IMR-90 (cell line): ENCODE measurements at regions not wholly inside any gene's neighbourhood (a gene's known extent, or its start where the extent isn't known, plus 50 kb on each side); places are given as distances from the start of the nearest gene placed in this dataset.

Experiments used
- ATAC-seq: fragments of 200-7000 bp; cut with Tn5 transposase; 2 replicates; pipeline ENCODE4 v1.9.1; 2020; ENCODE audit warnings: low read depth, mild to moderate bottlenecking, moderate library complexity
- BruUV-seq: library from RNA; stranded (reverse); fragments of 400-500 nt; replicated peaks from 2 replicates; lab custom pipeline; 2021; lab: Mats Ljungman, UMichigan
- CTCF ChIA-PET: fragments of 300-600 bp; formaldehyde crosslinking; extraction: SDS; loops from one replicate; lab custom pipeline; 2021; ENCODE audit warnings: antibody characterized with exemption; lab: Yijun Ruan, JAX
- POLR2A ChIA-PET: fragments of 300-600 bp; sonication (Branson Sonifier 250); formaldehyde crosslinking; loops from one replicate; lab custom pipeline; 2022; ENCODE audit warnings: antibody characterized with exemption; ENCODE audit not compliant: unreplicated experiment; lab: Charles Lee
- DNase-seq: peaks from one replicate; pipeline ENCODE4 v3.0.0; 2013
- H2AFZ ChIP-seq: replicated peaks from 2 replicates; pipeline ENCODE3; 2013; ENCODE audit warnings: low read length, mild to moderate bottlenecking; ENCODE audit not compliant: poor library complexity
- H2AK5ac ChIP-seq: 2 replicates; pipeline ENCODE4 v1.6.1; 2013; ENCODE audit warnings: low read depth, low read length, inconsistent platforms
- H2AK9ac ChIP-seq: replicated peaks from 2 replicates; pipeline ENCODE3; 2013; ENCODE audit warnings: mild to moderate bottlenecking, low read depth, low read length, moderate library complexity; ENCODE audit not compliant: poor library complexity
- H2BK120ac ChIP-seq: 2 replicates; pipeline ENCODE4 v1.6.1; 2013; ENCODE audit warnings: low read depth, low read length, inconsistent platforms
- H2BK15ac ChIP-seq: 3 replicates; pipeline ENCODE4 v1.6.1; 2013; ENCODE audit warnings: low read depth, low read length, inconsistent platforms
- H2BK20ac ChIP-seq: 2 replicates; pipeline ENCODE4 v1.6.1; 2013; ENCODE audit warnings: low read depth, mild to moderate bottlenecking, inconsistent platforms, low read length, moderate library complexity
- H2BK5ac ChIP-seq: 2 replicates; pipeline ENCODE4 v1.6.1; 2013; ENCODE audit warnings: mild to moderate bottlenecking, low read depth, low read length, inconsistent platforms; ENCODE audit not compliant: poor library complexity, severe bottlenecking
- H3K14ac ChIP-seq: replicated peaks from 2 replicates; pipeline ENCODE4 v1.6.1; 2013; ENCODE audit warnings: low read depth, low read length, inconsistent platforms
- H3K18ac ChIP-seq: 2 replicates; pipeline ENCODE4 v1.6.1; 2013; ENCODE audit warnings: low read depth, low read length, control low read depth
- H3K23ac ChIP-seq: 2 replicates; pipeline ENCODE4 v1.6.1; 2013; ENCODE audit warnings: low read depth, low read length, inconsistent platforms
- H3K27ac ChIP-seq: 2 replicates; pipeline ENCODE4 v1.5.1; 2013; ENCODE audit warnings: mild to moderate bottlenecking, control low read depth, low read length; ENCODE audit not compliant: insufficient read depth
- H3K27me3 ChIP-seq: 2 replicates; pipeline ENCODE4 v1.6.1; 2013; ENCODE audit warnings: low read length; ENCODE audit not compliant: control insufficient read depth, insufficient read depth
- H3K36me3 ChIP-seq: 2 replicates; pipeline ENCODE4 v1.6.1; 2013; ENCODE audit warnings: low read length, mixed read lengths; ENCODE audit not compliant: control insufficient read depth, insufficient read depth
- H3K4ac ChIP-seq: 2 replicates; pipeline ENCODE4 v1.6.1; 2013; ENCODE audit warnings: low read depth, low read length, inconsistent platforms
- H3K4me1 ChIP-seq: 2 replicates; pipeline ENCODE4 v1.6.1; 2013; ENCODE audit warnings: low read length, mixed read lengths; ENCODE audit not compliant: control insufficient read depth, insufficient read depth
- H3K4me2 ChIP-seq: 2 replicates; pipeline ENCODE4 v1.6.1; 2013; ENCODE audit warnings: low read depth, mild to moderate bottlenecking, control low read depth, low read length, moderate library complexity
- H3K4me3 ChIP-seq: 2 replicates; pipeline ENCODE4 v1.5.1; 2013; ENCODE audit warnings: low read depth, mild to moderate bottlenecking, control low read depth, low read length, moderate library complexity; ENCODE audit not compliant: insufficient read depth
- H3K56ac ChIP-seq: 2 replicates; pipeline ENCODE4 v1.6.1; 2013; ENCODE audit warnings: low read length, inconsistent platforms; ENCODE audit not compliant: insufficient read depth; ENCODE audit errors: extremely low read depth
- H3K79me1 ChIP-seq, 2 experiments: 2 replicates each; pipeline ENCODE4 v1.6.1; 2013; ENCODE audit warnings: low read length in 2 of 2, inconsistent platforms in 1 of 2, low read depth in 1 of 2
- H3K9ac ChIP-seq: 2 replicates; pipeline ENCODE4 v1.6.1; 2013; ENCODE audit warnings: low read depth, low read length, control low read depth
- H3K9me1 ChIP-seq: 2 replicates; pipeline ENCODE4 v1.6.1; 2013; ENCODE audit warnings: low read length, inconsistent platforms; ENCODE audit not compliant: insufficient read depth
- H3K9me3 ChIP-seq: 2 replicates; pipeline ENCODE4 v1.6.1; 2013; ENCODE audit warnings: low read length; ENCODE audit not compliant: control insufficient read depth, insufficient read depth
- H4K20me1 ChIP-seq: 2 replicates; pipeline ENCODE4 v1.6.1; 2013; ENCODE audit warnings: low read length, inconsistent platforms; ENCODE audit not compliant: insufficient read depth
- H4K5ac ChIP-seq: 2 replicates; pipeline ENCODE4 v1.6.1; 2013; ENCODE audit warnings: mild to moderate bottlenecking, low read depth, low read length, control low read depth
- H4K8ac ChIP-seq, 2 experiments: 2 replicates each; pipeline ENCODE4 v1.6.1; 2013; ENCODE audit warnings: low read depth in 2 of 2, low read length in 2 of 2, control low read depth in 1 of 2, inconsistent platforms in 1 of 2
- H4K91ac ChIP-seq: 2 replicates; pipeline ENCODE4 v1.6.1; 2013; ENCODE audit warnings: low read depth, low read length, inconsistent platforms; ENCODE audit not compliant: insufficient read depth
- BHLHE40 ChIP-seq: fragments of 150-350 bp; IDR thresholded peaks from 2 replicates; pipeline ENCODE4 v1.6.1; 2016; ENCODE audit warnings: mild to moderate bottlenecking, low read depth, low read length
- CEBPB ChIP-seq: IDR thresholded peaks from 2 replicates; pipeline ENCODE4 v1.6.1; 2012; ENCODE audit warnings: low read depth, low read length, improper control_type of control experiment
- CHD1 ChIP-seq: IDR thresholded peaks from 2 replicates; pipeline ENCODE4 v1.6.1; 2012; ENCODE audit warnings: low read depth, low read length, improper control_type of control experiment
- CTCF ChIP-seq: conservative IDR thresholded peaks from 2 replicates; pipeline ENCODE4 v1.5.1; 2012; ENCODE audit warnings: mild to moderate bottlenecking, low read depth, low read length, improper control_type of control experiment
- ELK1 ChIP-seq: fragments of 150-350 bp; IDR thresholded peaks from 2 replicates; pipeline ENCODE4 v1.6.1; 2016; ENCODE audit warnings: low read depth, mild to moderate bottlenecking, low read length, moderate library complexity, borderline replicate concordance
- FOS ChIP-seq: fragments of 150-350 bp; IDR thresholded peaks from 2 replicates; pipeline ENCODE4 v1.6.1; 2016; ENCODE audit warnings: low read depth, low read length
- MAFK ChIP-seq: IDR thresholded peaks from 2 replicates; pipeline ENCODE4 v1.6.1; 2012; ENCODE audit warnings: low read depth, low read length, improper control_type of control experiment
- MAZ ChIP-seq: IDR thresholded peaks from 2 replicates; pipeline ENCODE4 v1.6.1; 2012; ENCODE audit warnings: low read depth, mild to moderate bottlenecking, low read length, improper control_type of control experiment, moderate library complexity, borderline replicate concordance
- MXI1 ChIP-seq: IDR thresholded peaks from 2 replicates; pipeline ENCODE4 v1.6.1; 2012; ENCODE audit warnings: low read depth, mild to moderate bottlenecking, low read length, moderate library complexity, borderline replicate concordance
- NFE2L2 ChIP-seq: fragments of 150-350 bp; IDR thresholded peaks from 2 replicates; pipeline ENCODE4 v1.6.1; 2016; ENCODE audit warnings: low read depth, mild to moderate bottlenecking, low read length
- POLR2A ChIP-seq: IDR thresholded peaks from 2 replicates; pipeline ENCODE4 v1.6.1; 2012; ENCODE audit warnings: mild to moderate bottlenecking, low read depth, low read length
- RAD21 ChIP-seq: IDR thresholded peaks from 2 replicates; pipeline ENCODE4 v1.6.1; 2012; ENCODE audit warnings: low read length, improper control_type of control experiment
- RCOR1 ChIP-seq: IDR thresholded peaks from 2 replicates; pipeline ENCODE4 v1.6.1; 2012; ENCODE audit warnings: mild to moderate bottlenecking, low read length, improper control_type of control experiment; ENCODE audit not compliant: insufficient replicate concordance
- RFX5 ChIP-seq: IDR thresholded peaks from 2 replicates; pipeline ENCODE4 v1.8.0; 2012; ENCODE audit warnings: low read depth, mild to moderate bottlenecking, low read length, moderate library complexity
- SMC3 ChIP-seq: fragments of 150-350 bp; IDR thresholded peaks from 2 replicates; pipeline ENCODE4 v1.6.1; 2016; ENCODE audit warnings: low read depth, mild to moderate bottlenecking, antibody characterized with exemption, low read length, moderate library complexity
- USF2 ChIP-seq: fragments of 150-350 bp; IDR thresholded peaks from 2 replicates; pipeline ENCODE4 v1.6.1; 2017; ENCODE audit warnings: mild to moderate bottlenecking, antibody characterized with exemption, low read length, low read depth
- WGBS, 2 experiments: methylation state at CpG; one replicate each; pipeline versions ENCODE4 v1.1.5 to v1.1.7; 2013; ENCODE audit warnings: missing lambda C conversion rate in 2 of 2; ENCODE audit not compliant: insufficient read length in 1 of 2; ENCODE audit errors: extremely low coverage in 2 of 2; 5-methylcytosine and 5-hydroxymethylcytosine counted together
- dilution Hi-C: fragments of 300-500 bp; cut with HindIII; formaldehyde crosslinking; loops from one replicate; pipeline ENCODE4 v1.14.3; 2018; ENCODE audit warnings: low sequenced_read_pairs; ENCODE audit not compliant: unreplicated experiment
- in situ Hi-C: fragments of 300-500 bp; cut with MboI; formaldehyde crosslinking; loops from 3 replicates; pipeline ENCODE4 v1.14.3; 2019; ENCODE audit warnings: low sequenced_read_pairs, inconsistent platforms, mixed read lengths
- intact Hi-C: fragments of 100-400 bp; cut with micrococcal nuclease; formaldehyde crosslinking; loops from 2 replicates; pipeline ENCODE4 v1.10.0; 2022

GRCh38 chr3:5788496-5788895, 601.0 kb downstream of the EDEM1 start:
- Histone ChIP-seq H2BK120ac (no peak overlapping the region), H2AFZ (no peak overlapping the region), H2BK15ac (no peak overlapping the region), H3K4ac (no peak overlapping the region), H4K20me1 (no peaks in the 10 kb centered on the region), H3K9me1 (no peaks in the 10 kb centered on the region), H2BK5ac (no peak overlapping the region), H3K9me3 (peaks cover 8% of the 10 kb centered on the region; the same call in 1 of the 2 replicates), H3K4me3 (no peak overlapping the region), H3K36me3 (no peaks in the 10 kb centered on the region), H3K56ac (no peak overlapping the region), H3K14ac (no peak overlapping the region), H4K8ac (no peak overlapping the region), H2AK5ac (no peak overlapping the region), H4K5ac (no peak overlapping the region), H3K9ac (no peak overlapping the region), H3K4me1 (no peaks in the 10 kb centered on the region), H2BK20ac (no peak overlapping the region), H4K91ac (no peak overlapping the region), H2AK9ac (no peak overlapping the region), H3K4me2 (no peak overlapping the region), H3K23ac (no peak overlapping the region), H3K18ac (no peak overlapping the region), H3K27ac (no peak overlapping the region), H3K27me3 (no peaks in the 10 kb centered on the region), H3K79me1 (no peaks in the 10 kb centered on the region)
- no CpG with 5 or more reads among the region's 5 CpGs for WGBS, 2 experiments
- ATAC-seq (no peak), DNase-seq (no peak)
- dilution Hi-C loops (no loop called here), in situ Hi-C loops (no loop called here), intact Hi-C loops (no loop called here)
- POLR2A ChIA-PET = no interaction called here
- BruUV-seq = no TSS peak
- TF ChIP-seq RAD21 (no peak), MAFK (no peak), RFX5 (no peak), SMC3 (no peak), MAZ (no peak), BHLHE40 (no peak), CTCF (no peak), ELK1 (no peak), CHD1 (no peak), FOS (no peak), MXI1 (no peak), POLR2A (no peak), USF2 (no peak), RCOR1 (no peak), NFE2L2 (no peak), CEBPB (no peak)
- CTCF ChIA-PET = interaction anchor here (0.6 kb wide), 1 partner anchor 17 kb away, joined by 3 read pairs; no protein-coding TSS in a partner anchor
